ENCODE measurements at regions not wholly inside any gene's neighbourhood (a gene's known extent, or its start where the extent isn't known, plus 50 kb on each side); places are given as distances from the start of the nearest gene placed in this dataset.

DNA sequence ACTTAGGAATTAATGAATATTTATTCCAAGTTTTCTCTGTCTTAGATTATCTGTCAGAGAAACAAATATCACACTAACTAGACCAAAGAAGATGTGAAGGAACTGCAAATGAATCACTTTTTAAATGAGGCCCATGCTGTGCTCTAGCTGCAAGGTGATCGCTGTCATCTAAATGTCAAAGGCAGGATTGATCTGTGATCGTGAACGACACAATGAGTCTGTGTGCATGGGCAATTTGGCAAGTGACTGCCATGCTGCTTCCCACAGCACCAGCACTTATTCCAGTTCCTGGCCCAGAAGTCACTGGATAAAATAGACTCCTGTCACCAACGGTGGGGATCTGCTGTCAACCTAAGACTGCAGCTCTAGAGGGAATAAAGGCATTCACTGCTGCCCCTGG, 141.2 kb downstream of the TRIM36 start:
- Mint-ChIP-seq H3K36me3 (ENCODE audit: unreplicated experiment) (no peaks in the 10 kb centered on the region), H3K9me3 (ENCODE audit: unreplicated experiment) (no peaks in the 10 kb centered on the region), H3K4me3 (ENCODE audit: unreplicated experiment) (no peak overlapping the region), H3K4me1 (ENCODE audit: unreplicated experiment) (no peaks in the 10 kb centered on the region), H3K27ac (ENCODE audit: unreplicated experiment) (no peak overlapping the region), H3K27me3 (ENCODE audit: unreplicated experiment) (peaks cover 7% of the 10 kb centered on the region)
- TF ChIP-seq, protein P1, sequence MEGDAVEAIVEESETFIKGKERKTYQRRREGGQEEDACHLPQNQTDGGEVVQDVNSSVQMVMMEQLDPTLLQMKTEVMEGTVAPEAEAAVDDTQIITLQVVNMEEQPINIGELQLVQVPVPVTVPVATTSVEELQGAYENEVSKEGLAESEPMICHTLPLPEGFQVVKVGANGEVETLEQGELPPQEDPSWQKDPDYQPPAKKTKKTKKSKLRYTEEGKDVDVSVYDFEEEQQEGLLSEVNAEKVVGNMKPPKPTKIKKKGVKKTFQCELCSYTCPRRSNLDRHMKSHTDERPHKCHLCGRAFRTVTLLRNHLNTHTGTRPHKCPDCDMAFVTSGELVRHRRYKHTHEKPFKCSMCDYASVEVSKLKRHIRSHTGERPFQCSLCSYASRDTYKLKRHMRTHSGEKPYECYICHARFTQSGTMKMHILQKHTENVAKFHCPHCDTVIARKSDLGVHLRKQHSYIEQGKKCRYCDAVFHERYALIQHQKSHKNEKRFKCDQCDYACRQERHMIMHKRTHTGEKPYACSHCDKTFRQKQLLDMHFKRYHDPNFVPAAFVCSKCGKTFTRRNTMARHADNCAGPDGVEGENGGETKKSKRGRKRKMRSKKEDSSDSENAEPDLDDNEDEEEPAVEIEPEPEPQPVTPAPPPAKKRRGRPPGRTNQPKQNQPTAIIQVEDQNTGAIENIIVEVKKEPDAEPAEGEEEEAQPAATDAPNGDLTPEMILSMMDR (IDR thresholded peaks at IDR 0.05) = no peak
- DNase-seq (ENCODE audit: extremely low spot score, unreplicated experiment) = no peak

DNA sequence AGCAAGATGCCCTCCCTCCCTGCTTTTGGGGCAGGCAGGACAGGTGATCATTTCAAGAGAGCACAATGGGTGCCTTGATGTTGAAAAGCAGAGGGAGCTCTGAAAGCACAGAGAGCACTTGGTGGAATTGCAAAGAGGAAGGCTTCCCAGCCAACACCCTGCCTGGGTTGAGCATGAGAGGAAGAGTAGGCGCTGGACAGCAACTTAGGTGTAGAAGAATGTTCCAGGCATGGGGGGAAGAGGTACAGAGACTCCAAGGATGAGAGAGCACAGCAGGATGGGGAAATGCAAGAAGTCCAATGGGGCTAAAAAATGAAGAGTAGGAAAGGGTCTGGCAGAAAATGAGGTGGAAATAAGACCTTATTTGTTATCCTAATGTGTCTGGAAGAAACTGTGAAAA, 144.8 kb downstream of the TRIM36 start:
- no peaks in the 10 kb centered on the region for H3K4me1 Mint-ChIP-seq (ENCODE audit: unreplicated experiment)
- TF ChIP-seq, protein P1 (IDR thresholded peaks at IDR 0.05) = no peak
- H3K36me3 Mint-ChIP-seq (ENCODE audit: unreplicated experiment) = no peaks in the 10 kb centered on the region
- no peak overlapping the region for H3K4me3 Mint-ChIP-seq (ENCODE audit: unreplicated experiment)
- no peak for DNase-seq (ENCODE audit: extremely low spot score, unreplicated experiment)
- peaks cover 11% of the 10 kb centered on the region for H3K27me3 Mint-ChIP-seq (ENCODE audit: unreplicated experiment)
- no peak overlapping the region for H3K27ac Mint-ChIP-seq (ENCODE audit: unreplicated experiment)
- no peaks in the 10 kb centered on the region for H3K9me3 Mint-ChIP-seq (ENCODE audit: unreplicated experiment)

DNA sequence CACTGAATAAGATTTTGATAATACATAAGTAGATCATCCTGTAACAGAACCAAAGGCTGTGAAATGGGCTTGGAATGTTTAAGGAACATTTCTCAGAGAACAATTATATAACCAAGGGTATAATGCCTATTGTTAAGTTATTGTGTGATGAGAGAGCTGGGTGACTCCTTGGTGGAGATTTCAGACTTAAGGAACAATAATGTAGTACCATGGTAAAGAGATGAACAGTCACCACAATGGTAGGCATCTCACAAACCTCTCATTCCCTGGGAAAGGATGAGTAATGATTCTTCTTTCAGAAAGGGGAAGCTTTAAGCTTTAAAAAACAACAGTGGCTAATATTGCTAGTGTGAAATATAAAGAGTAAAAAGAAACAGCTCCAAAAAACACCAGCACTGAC, 147.4 kb downstream of the TRIM36 start:
- H3K27ac Mint-ChIP-seq (ENCODE audit: unreplicated experiment) = no peak overlapping the region
- no peaks in the 10 kb centered on the region for H3K4me1 Mint-ChIP-seq (ENCODE audit: unreplicated experiment)
- no peak for DNase-seq (ENCODE audit: extremely low spot score, unreplicated experiment)
- H3K27me3 Mint-ChIP-seq (ENCODE audit: unreplicated experiment) = peaks cover 11% of the 10 kb centered on the region
- no peak overlapping the region for H3K4me3 Mint-ChIP-seq (ENCODE audit: unreplicated experiment)
- H3K36me3 Mint-ChIP-seq (ENCODE audit: unreplicated experiment) = no peaks in the 10 kb centered on the region
- TF ChIP-seq, protein P1 (IDR thresholded peaks at IDR 0.05) = no peak
- no peaks in the 10 kb centered on the region for H3K9me3 Mint-ChIP-seq (ENCODE audit: unreplicated experiment)

DNA sequence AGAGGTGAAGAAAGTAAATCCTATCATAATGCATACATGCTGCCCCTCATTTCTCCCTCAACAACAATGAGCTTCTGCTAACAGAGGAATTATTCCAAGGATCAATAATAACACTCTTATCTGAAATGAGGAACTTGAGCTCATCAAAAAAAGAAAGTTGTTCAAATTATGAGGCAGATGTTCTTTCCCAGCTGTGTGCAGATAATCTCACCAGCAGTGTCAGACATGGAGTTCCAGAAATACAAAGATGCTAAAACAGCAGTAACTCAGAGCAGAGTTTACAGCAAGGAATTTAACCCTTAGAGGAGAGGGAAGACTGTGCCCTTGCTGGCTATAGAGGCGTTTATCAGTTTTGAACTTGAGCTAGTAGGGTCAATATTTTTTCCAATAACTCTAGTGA, 153.1 kb downstream of the TRIM36 start:
- TF ChIP-seq, protein P1 (IDR thresholded peaks at IDR 0.05) = no peak
- H3K9me3 Mint-ChIP-seq (ENCODE audit: unreplicated experiment) = no peaks in the 10 kb centered on the region
- H3K4me3 Mint-ChIP-seq (ENCODE audit: unreplicated experiment) = no peak overlapping the region
- no peaks in the 10 kb centered on the region for H3K36me3 Mint-ChIP-seq (ENCODE audit: unreplicated experiment)
- no peaks in the 10 kb centered on the region for H3K27me3 Mint-ChIP-seq (ENCODE audit: unreplicated experiment)
- H3K4me1 Mint-ChIP-seq (ENCODE audit: unreplicated experiment) = no peaks in the 10 kb centered on the region
- no peak for DNase-seq (ENCODE audit: extremely low spot score, unreplicated experiment)
- H3K27ac Mint-ChIP-seq (ENCODE audit: unreplicated experiment) = no peak overlapping the region

DNA sequence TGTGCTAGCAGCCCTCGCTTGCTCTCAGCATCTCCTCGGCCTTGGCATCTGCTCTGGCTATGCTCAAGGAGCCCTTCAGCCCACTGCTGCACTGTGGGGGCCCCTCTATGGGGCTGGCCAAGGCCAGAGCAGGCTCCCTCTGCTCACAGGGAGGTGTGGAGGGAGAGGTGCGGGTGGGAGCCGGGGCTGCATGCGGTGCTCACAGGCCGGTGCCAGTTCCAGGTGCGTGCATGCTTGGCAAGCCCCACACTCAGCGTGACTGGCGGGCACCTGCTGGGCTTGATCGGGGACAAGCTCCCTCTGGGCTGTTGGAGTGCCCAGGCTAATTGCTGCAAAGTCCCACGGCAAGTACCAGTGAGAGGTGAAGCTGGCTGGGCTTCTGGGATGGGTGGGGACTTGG, 170.5 kb downstream of the TRIM36 start:
- no peak for DNase-seq (ENCODE audit: extremely low spot score, unreplicated experiment)
- Mint-ChIP-seq H3K27ac (ENCODE audit: unreplicated experiment) (no peak overlapping the region), H3K27me3 (ENCODE audit: unreplicated experiment) (no peaks in the 10 kb centered on the region), H3K4me1 (ENCODE audit: unreplicated experiment) (no peaks in the 10 kb centered on the region), H3K9me3 (ENCODE audit: unreplicated experiment) (peaks cover 6% of the 10 kb centered on the region), H3K4me3 (ENCODE audit: unreplicated experiment) (no peak overlapping the region), H3K36me3 (ENCODE audit: unreplicated experiment) (no peaks in the 10 kb centered on the region)
- TF ChIP-seq, protein P1 (IDR thresholded peaks at IDR 0.05) = no peak
